OCI-M2 (cell line): ENCODE measurements at regions not wholly inside any gene's neighbourhood (a gene's known extent, or its start where the extent isn't known, plus 50 kb on each side); places are given as distances from the start of the nearest gene placed in this dataset.

Experiments used
- DNase-seq: peaks from one replicate; lab custom pipeline; 2025; ENCODE audit not compliant: unreplicated experiment; lab: John Stamatoyannopoulos, UW

- no peak for DNase-seq
These were observed 138.6 kb upstream of the TSC22D2 start for GRCh38 chr3:150269526-150269925.

GRCh38 chr3:150268426-150269391 is 139.4 kb upstream of the TSC22D2 start:
- no peak for DNase-seq

DNA sequence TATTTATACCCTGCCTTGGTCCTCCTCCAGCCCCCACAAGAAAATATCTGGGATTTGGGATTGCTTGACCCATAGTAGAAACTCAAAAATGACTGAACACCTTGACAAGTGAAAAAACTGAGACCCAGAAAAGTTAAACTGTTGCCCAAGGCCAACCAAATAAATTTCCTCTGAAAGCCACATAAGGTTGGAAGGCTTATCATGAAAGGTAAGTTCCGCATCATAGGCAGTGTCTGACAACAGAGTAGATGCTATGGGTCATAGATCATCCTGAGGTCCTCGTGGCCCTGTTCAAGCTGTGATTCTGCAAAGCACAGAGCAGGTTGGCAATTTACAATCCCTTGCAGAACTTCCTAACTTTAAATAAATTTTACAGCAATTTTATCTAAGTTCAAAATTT is 140.8 kb upstream of the TSC22D2 start:
- no peak for DNase-seq

DNA sequence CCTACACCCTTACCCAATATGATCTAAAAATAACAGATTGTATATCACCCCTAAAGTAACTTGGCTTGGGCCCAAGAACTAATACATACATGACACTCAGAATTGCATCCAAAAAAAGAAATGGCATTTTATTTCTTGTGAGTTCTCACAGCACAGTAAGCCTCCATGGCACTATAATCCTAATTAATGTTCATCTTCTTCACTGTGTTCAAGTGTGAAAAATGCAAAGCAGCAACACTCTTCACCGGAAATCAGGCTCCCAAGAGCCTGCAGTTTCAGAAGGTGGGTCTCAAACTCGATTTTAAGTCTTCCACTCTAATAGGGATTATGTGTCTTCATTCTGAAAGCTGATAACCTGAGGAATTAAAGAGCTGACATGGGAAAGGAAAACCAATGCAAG is 142.8 kb upstream of the TSC22D2 start:
- DNase-seq: no peak

DNA sequence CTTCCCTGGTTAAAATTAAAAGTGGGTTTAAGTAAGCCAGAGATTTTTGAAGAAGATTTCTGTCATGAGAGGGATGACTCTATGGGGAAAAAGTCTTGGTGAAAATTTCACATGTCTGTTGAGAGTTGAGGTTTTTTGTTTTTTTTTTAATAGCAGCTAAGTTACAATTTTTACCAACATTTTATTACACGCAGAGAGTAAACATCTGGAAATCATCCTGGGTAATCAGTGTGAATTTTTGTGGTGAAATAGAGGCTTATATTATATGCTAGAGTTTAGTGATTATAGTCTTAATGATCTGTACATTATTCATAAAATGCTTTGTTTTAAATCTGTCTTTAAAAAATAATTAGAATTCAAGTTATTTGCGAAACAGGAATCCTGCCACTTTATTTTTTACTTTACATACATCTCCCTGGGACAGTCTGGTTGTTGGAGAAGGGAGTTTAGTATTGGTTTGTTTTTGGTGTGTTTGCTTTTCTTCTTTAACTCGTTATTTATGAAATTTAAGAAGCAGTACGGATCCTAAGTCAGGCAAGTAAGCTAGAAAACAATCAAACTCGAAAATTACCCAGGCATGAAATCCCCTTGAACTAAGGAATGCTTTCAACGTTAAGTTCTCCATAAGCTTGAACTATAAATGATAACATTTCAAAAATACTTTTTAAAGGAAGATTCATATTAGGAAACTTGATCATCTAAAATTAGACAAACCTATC is 143.4 kb upstream of the TSC22D2 start:
- DNase-seq: no peak

GRCh38 chr3:150261958-150262357 is 146.1 kb upstream of the TSC22D2 start:
- no peak for DNase-seq

GRCh38 chr3:150261418-150261817 is 146.7 kb upstream of the TSC22D2 start:
- DNase-seq: no peak

DNA sequence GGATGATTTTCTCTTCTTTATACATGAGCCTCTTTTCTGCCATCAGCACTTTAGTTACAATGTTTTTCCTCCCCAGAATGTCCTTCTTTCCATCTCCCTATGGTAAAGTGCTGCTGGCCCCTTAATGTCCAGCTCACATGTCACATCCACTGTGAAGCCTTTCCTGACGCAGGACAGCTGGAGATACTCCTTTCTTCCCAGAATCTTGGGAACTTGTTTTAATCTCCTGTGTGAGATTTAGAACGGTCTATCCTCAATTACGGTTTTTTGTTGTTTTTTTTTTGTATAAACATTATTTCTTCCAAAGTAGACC is 147.7 kb upstream of the TSC22D2 start:
- no peak for DNase-seq

GRCh38 chr3:150259526-150260397 is 148.3 kb upstream of the TSC22D2 start:
- no peak for DNase-seq

DNA sequence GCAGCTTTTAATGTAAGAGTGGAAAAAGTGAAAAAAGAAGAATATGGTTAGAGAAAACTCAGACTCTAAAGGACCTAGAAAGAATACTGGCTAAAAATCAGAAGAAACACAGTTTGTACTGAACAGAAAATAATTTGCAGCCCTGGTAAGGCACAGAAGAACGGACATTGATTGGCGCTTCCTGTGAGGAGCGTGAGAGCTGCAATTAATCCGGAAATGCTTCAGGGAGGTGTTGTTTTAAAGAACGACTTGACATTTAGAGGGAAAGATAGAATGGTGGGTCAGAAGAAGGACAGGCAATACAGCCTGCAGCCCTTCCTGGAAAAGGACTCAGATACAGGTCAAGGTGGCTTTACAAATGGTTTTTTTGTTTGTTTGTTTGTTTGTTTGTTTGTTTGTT is 151.3 kb upstream of the TSC22D2 start:
- no peak for DNase-seq

DNA sequence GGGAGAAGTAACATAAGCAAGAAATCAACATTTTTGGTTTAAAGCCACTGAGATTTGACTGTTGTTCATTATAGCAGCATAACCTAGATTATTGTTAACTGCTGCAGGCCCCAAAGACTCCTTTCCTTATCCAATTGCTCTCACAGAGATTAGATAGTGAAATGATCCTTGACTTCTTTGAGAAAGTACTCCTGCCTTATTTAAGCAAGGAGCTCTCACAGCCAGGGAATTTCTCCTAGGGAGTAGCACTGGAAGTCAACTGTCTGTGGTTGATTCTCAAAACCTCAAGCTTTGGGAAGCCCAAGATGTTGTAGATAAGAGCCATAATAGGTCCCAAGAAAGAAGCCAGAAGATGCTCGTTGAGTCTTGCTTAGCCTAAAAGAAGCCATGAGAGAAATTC is 151.8 kb upstream of the TSC22D2 start:
- no peak for DNase-seq

GRCh38 chr3:150255826-150256225 is 152.3 kb upstream of the TSC22D2 start:
- DNase-seq: no peak

DNA sequence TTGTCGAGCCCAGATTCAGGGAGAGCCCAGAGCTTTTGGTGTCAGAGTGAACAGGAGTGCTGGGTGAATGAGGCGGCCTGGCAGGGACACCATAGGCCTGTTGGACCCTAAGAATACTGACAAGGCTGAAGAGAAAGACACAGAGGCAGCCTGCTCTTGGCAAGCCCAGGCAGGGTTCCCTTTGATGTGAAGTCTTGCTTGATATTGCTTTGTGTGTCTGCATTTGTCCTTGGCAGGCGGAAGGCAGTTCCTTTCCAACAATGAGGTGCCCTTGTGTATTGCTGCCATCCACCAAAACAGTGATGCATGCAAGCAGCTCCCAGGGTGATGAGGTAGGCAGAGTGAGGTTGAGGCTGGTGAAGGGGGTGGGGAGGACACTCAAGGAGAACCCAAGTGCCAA is 152.7 kb upstream of the TSC22D2 start:
- DNase-seq: no peak

GRCh38 chr3:150254309-150254708 is 153.8 kb upstream of the TSC22D2 start:
- no peak for DNase-seq

GRCh38 chr3:150253622-150254021 is 154.5 kb upstream of the TSC22D2 start:
- DNase-seq: no peak

GRCh38 chr3:150252462-150252861 is 155.6 kb upstream of the TSC22D2 start:
- DNase-seq: no peak

DNA sequence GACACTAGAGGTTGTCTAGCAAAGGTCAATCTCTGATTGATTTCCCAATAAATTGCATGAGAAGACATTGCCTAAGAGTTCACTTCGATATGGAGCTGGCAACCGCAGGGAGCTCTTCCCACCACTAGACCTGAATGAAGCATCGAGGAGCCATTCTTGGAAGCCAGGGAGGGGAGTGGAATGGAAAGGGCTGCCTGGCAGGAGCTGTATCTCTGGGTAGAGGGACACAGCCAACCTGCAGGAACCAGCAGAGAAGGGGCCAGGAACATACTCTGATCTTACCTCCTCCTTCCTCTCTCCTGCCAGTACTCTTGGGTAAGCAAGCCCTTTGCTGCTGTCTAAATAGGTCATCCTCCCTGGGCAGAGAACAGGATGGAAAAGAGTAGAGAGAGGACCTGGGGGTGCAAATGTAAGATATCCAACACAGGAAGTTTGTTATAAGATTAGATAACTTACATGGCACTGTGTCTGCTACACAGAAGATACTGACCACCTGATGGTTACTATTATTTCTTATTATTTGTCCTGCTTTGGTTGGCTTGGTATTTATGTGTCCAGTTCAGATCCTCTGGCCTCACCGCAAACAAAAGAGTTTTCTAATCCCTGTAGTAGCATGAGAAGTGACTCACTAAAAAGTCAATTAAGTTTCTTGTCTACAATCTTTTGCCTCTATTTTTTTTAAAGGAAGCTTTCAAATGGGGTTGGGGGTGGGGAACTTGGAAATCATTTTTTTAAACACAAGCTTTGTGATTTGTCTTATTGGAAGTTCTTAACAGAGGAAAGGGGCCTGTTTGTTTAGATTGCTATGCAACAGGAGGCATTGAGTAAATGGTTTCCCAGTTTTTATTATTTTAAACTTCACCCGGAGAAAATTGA is 156.7 kb upstream of the TSC22D2 start:
- no peak for DNase-seq

- DNase-seq: no peak
These were observed 158.2 kb upstream of the TSC22D2 start for GRCh38 chr3:150249779-150250470.

DNA sequence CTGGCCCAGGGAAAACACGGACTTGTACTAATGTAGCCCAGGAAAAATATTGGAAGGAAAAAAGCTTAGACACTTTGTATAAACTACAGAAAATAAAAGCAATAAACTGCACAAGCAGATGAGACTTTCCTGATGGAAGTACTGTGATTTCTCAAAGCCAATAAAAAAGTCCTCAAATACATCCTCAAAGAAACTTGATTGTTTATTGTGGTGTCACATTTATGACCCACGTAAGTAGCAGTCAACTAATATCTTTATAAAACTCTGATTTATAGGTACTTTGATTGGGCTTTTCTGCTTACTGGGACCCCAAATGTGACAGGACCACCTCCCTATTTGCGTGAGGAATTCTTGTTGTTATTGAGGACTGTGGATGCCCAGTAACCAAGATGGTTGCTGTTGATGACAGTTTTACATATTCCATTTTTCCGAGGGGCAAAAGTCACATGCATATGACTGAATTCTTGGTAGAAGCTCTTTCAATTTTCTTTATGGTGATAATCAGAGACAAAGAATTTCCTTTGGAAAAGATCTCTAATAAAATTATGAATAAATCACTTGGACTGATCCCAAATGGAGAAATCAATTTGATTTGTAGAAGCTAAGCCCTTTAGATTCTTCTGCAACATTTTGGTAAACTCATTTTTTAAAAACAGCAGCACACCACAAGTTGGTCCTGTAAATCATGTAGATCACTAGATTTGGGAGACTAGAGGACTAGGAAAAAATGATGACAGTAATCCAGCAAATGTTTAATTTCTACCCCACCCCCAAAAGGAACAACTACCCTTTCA is 159.0 kb upstream of the TSC22D2 start:
- no peak for DNase-seq
